GM12878 (cell line): ENCODE measurements at regions not wholly inside any gene's neighbourhood (a gene's known extent, or its start where the extent isn't known, plus 50 kb on each side); places are given as distances from the start of the nearest gene placed in this dataset.

Source experiments
- CBFB ChIP-seq: IDR thresholded peaks from 2 replicates; pipeline ENCODE4 v1.6.1; 2016; ENCODE audit warnings: antibody characterized with exemption, low read depth
- FOS ChIP-seq: IDR thresholded peaks from 3 replicates; pipeline ENCODE4 v1.6.1; 2011; ENCODE audit warnings: borderline replicate concordance; ENCODE audit not compliant: insufficient read length; ENCODE audit errors: extremely low read depth
- FOXM1 ChIP-seq: IDR thresholded peaks from 2 replicates; pipeline ENCODE4 v1.6.1; 2012; ENCODE audit warnings: low read depth, mild to moderate bottlenecking, inconsistent platforms, low read length, moderate library complexity
- HCFC1 ChIP-seq: fragments of 150-350 bp; IDR thresholded peaks from 2 replicates; pipeline ENCODE4 v1.6.1; 2014; ENCODE audit warnings: low read length
- MYC ChIP-seq: IDR thresholded peaks from 2 replicates; pipeline ENCODE4 v1.6.1; 2011; ENCODE audit warnings: mild to moderate bottlenecking, low read length, moderate library complexity, inconsistent platforms; ENCODE audit not compliant: insufficient read depth, insufficient replicate concordance, insufficient read length, severe bottlenecking
- NFXL1 ChIP-seq: fragments of 450-650 bp; IDR thresholded peaks from 2 replicates; pipeline ENCODE4 v1.6.1; 2017; ENCODE audit warnings: antibody characterized with exemption, mild to moderate bottlenecking, borderline replicate concordance
- POLR2A ChIP-seq: IDR thresholded peaks from 2 replicates; pipeline ENCODE4 v1.6.1; 2011; ENCODE audit warnings: low read depth, mild to moderate bottlenecking, low read length
- POLR2AphosphoS5 ChIP-seq: IDR thresholded peaks from 2 replicates; pipeline ENCODE4 v1.6.1; 2011; ENCODE audit warnings: mild to moderate bottlenecking, low read length, inconsistent platforms
- RFX5 ChIP-seq: IDR thresholded peaks from 2 replicates; pipeline ENCODE4 v1.6.1; 2011; ENCODE audit warnings: low read depth, low read length, improper control_type of control experiment
- SMC3 ChIP-seq: IDR thresholded peaks from 2 replicates; pipeline ENCODE4 v1.6.1; 2011; ENCODE audit warnings: low read length, improper control_type of control experiment, borderline replicate concordance
- TF ChIP-seq, protein P1 (sequence below): fragments of 450-650 bp; IDR thresholded peaks from 2 replicates; pipeline ENCODE4 v1.6.1; 2017; ENCODE audit warnings: antibody characterized with exemption, mild to moderate bottlenecking, moderate library complexity
- TF ChIP-seq, protein P2 (sequence below), 3 experiments: IDR thresholded peaks in 2 of 3; conservative IDR thresholded peaks in 1 of 3; 2 replicates each; pipeline ENCODE4 v1.5.1; 2011; ENCODE audit warnings: low read depth in 3 of 3, low read length in 3 of 3, mild to moderate bottlenecking in 3 of 3, control low read depth in 2 of 3, moderate library complexity in 2 of 3, inconsistent platforms in 1 of 3, mixed read lengths in 1 of 3; ENCODE audit not compliant: control insufficient read depth in 2 of 3, insufficient read depth in 1 of 3; ENCODE audit errors: extremely low read depth in 1 of 3

DNA sequence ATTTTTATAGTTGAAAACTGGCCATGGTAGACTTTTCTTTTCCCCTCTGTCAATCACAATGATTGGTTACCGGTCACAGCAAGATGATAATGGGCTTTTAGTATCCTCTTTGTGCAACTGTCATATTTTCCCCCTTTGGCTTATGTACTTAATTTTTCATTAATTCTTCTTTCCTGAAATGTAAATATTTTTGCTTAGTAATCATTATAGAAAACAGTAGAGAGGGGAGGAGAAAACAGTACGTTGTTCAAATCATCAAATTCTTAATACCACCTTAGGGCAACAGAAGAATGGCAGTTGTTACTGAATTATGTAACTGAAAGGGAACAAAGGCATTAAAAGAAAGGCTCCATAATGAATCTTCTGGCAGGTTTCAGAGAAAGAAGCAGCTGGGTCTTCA is 699.0 kb downstream of the METTL4 start:
- TF ChIP-seq HCFC1 (no peak), RFX5 (no peak), CBFB (no peak), SMC3 (no peak), POLR2AphosphoS5 (no peak), FOS (no peak), NFXL1 (no peak), FOXM1 (no peak), MYC (no peak), POLR2A (no peak)
- TF ChIP-seq, protein P1, sequence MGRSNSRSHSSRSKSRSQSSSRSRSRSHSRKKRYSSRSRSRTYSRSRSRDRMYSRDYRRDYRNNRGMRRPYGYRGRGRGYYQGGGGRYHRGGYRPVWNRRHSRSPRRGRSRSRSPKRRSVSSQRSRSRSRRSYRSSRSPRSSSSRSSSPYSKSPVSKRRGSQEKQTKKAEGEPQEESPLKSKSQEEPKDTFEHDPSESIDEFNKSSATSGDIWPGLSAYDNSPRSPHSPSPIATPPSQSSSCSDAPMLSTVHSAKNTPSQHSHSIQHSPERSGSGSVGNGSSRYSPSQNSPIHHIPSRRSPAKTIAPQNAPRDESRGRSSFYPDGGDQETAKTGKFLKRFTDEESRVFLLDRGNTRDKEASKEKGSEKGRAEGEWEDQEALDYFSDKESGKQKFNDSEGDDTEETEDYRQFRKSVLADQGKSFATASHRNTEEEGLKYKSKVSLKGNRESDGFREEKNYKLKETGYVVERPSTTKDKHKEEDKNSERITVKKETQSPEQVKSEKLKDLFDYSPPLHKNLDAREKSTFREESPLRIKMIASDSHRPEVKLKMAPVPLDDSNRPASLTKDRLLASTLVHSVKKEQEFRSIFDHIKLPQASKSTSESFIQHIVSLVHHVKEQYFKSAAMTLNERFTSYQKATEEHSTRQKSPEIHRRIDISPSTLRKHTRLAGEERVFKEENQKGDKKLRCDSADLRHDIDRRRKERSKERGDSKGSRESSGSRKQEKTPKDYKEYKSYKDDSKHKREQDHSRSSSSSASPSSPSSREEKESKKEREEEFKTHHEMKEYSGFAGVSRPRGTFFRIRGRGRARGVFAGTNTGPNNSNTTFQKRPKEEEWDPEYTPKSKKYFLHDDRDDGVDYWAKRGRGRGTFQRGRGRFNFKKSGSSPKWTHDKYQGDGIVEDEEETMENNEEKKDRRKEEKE = no peak
- TF ChIP-seq, protein P2, sequence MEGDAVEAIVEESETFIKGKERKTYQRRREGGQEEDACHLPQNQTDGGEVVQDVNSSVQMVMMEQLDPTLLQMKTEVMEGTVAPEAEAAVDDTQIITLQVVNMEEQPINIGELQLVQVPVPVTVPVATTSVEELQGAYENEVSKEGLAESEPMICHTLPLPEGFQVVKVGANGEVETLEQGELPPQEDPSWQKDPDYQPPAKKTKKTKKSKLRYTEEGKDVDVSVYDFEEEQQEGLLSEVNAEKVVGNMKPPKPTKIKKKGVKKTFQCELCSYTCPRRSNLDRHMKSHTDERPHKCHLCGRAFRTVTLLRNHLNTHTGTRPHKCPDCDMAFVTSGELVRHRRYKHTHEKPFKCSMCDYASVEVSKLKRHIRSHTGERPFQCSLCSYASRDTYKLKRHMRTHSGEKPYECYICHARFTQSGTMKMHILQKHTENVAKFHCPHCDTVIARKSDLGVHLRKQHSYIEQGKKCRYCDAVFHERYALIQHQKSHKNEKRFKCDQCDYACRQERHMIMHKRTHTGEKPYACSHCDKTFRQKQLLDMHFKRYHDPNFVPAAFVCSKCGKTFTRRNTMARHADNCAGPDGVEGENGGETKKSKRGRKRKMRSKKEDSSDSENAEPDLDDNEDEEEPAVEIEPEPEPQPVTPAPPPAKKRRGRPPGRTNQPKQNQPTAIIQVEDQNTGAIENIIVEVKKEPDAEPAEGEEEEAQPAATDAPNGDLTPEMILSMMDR (IDR thresholded peaks at IDR 0.05 in 2 of 3, conservative IDR thresholded peaks at IDR 0.05 in 1 of 3; ENCODE audit: control insufficient read depth in 2 of 3, extremely low read depth in 1 of 3, insufficient read depth in 1 of 3, low read depth in 3 of 3, low read length in 3 of 3) = no peak
